GM19397 (cell line): ENCODE measurements at regions not wholly inside any gene's neighbourhood (a gene's known extent, or its start where the extent isn't known, plus 50 kb on each side); places are given as distances from the start of the nearest gene placed in this dataset.
"Not testable (repeated sequence)": the region's sequence is repeated elsewhere in the genome, so short reads cannot be mapped to it uniquely, and the experiment has no call there.

ENCODE experiments used
- ATAC-seq: cut with Tn5 transposase; IDR thresholded peaks from one replicate; pipeline ENCODE4 v1.9.1; 2021; ENCODE audit warnings: mild to moderate bottlenecking, moderate library complexity; ENCODE audit not compliant: unreplicated experiment

DNA sequence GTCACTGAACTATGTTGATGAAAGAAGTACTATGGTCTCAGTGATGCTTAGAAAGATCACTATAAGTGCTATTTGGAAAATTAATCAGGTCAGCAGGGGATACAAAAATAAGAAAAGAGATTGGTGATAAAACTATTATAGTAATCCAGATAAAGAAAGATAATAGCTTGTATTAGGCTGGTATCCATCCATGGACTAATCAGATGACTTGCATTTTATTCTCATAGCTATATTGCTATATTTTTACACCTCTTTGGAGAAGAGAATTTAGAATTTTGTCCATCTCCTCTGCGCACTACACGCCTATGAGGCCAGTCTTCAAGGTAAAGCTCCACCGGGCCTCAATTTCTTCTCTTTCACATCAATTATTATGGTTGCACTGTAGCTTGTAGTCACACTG, 635.1 kb upstream of the DDX18 start:
- no peak for ATAC-seq

DNA sequence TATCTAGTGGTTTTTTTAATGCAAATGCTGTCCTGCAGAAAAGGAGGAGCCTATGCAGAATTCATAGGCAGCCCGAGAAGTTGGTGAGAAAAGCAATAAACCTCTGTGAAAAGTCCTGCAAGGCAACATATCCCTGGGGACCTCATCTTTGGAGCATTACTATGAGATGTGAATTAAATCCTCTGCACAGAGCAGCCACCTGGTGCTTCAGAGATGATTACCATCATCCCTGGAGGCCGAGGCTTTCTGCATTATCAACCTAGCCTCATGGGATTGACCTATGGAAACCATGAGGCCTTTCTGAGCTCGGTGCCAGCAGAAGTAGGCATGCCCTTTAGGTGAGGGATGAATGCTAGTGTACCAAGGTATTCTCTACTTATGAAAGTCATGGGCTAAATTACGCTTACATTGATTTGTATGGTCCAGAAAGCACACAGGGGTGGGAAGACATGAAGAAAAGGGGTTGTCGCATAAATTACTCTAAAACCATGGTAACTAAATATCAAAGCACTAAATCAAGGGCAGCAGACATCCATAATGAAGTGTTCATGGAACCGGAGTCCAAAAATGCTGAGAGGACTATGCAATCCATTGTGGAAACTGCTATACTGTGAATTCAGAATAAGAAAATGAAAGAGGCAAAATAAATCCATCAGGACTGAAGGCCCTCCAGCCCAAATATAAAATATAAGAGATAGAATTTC, 623.5 kb upstream of the DDX18 start:
- no peak for ATAC-seq

GRCh38 chr2:117195381-117195780, 619.1 kb upstream of the DDX18 start:
- ATAC-seq, result no peak

- no peak for ATAC-seq
These were observed 615.0 kb upstream of the DDX18 start for GRCh38 chr2:117199511-117199910.

DNA sequence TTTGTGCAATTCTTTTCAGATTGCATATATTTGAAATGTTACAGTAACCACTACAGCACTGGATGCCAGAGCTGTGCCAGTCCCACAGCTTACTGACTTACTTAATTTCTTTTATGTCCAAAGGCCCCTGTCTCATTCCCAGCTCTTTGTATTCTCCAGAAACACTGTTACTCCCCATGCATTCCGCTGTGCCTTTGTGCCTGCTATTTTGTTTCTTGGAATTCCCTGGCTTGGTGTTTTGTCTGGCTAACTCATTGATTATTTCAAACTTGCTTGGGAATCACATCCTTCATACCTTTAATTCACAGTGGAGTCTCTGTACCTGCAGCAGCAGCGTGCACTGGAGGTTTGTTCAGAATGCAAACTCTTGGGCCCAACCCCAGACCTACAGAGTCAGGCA, 601.9 kb upstream of the DDX18 start:
- no peak for ATAC-seq

DNA sequence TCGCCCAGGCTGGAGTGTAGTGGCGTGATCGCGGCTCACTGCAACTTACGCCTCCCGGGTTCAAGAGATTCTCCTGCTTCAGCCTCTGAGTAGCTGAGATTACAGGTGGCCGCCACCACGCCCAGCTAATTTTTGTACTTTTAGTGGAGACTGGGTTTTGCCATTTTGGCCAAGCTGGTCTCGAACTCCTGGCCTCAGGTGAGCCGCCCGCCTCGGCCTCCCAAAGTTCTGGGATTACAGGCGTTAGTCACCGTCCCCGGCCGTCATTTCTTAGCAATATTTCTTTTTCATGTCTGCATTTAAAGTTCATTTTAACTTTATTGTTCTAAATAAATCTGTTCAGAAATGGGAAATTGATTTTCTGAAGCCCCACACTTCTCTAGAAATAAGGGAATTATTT, 597.3 kb upstream of the DDX18 start:
- ATAC-seq, result no peak

DNA sequence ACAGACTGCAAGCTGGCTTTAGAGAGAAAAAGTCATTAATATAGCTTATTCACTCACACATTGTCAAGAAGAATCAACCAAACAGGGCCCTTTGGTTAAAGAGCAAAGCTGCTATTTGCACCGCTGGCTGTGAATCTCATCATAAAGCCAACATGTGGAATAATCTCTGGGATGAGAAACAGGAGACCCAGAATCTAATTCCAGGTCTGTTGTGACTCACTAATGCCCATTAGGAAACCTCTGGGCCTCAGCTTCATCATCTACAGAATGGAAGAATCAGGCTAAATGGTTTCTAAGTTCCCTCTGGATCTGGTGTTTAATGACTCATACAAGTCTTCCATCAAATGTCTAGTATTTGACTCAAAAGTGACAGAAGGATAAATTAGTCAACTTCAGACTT, 591.7 kb upstream of the DDX18 start:
- ATAC-seq, result no peak

GRCh38 chr2:117232305-117232704, 582.2 kb upstream of the DDX18 start:
- no peak for ATAC-seq

GRCh38 chr2:117257362-117257761, 557.1 kb upstream of the DDX18 start:
- ATAC-seq, result no peak

- ATAC-seq, result no peak
These were observed 544.9 kb upstream of the DDX18 start for GRCh38 chr2:117269574-117269973.

GRCh38 chr2:117271631-117272030, 542.9 kb upstream of the DDX18 start:
- no peak for ATAC-seq

- ATAC-seq, result no peak
These were observed 541.4 kb upstream of the DDX18 start for GRCh38 chr2:117273009-117273671.

GRCh38 chr2:117293012-117293411, 521.5 kb upstream of the DDX18 start:
- ATAC-seq, result no peak

DNA sequence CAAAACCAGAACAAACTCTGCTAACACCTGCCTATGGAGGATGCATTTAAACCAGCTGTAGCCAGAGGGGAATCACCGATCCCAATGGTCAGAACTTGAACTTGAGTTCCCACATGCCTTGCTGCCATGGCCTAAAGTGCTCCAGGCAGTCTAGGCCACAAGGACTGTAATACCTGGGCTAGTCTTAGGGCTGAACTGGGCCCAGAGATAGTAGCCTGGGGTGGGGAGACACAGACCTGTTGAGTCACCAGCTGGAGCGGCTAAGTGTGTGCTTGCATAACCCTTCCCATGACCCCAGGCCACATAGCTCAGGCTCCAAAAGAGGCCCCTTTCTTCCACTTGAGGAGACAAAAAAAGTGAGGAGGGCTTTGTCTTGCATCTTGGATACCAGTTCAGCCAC, 515.0 kb upstream of the DDX18 start:
- ATAC-seq, result no peak

- ATAC-seq, result no peak
These were observed 505.4 kb upstream of the DDX18 start for GRCh38 chr2:117308861-117309770.

GRCh38 chr2:117321816-117322215, 492.7 kb upstream of the DDX18 start:
- no peak for ATAC-seq

DNA sequence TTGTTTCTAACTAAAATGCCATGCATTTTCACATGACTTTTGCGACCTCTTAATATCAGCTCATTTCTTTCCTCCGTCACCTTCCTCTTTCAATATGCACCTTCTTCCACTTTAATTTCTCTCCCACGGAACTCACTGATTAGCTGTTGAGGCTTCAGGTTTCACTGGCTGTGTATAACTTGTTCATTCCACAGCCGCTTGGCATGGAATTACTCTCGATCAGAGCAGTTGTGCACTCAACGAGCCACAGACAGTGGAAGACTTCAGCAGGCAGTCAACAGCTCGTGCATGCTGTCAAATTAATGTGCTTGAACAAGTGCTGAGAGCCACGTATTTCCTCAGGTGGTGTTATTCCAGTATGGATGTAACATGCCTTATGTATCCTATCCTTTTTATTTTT, 491.2 kb upstream of the DDX18 start:
- ATAC-seq, result no peak

GRCh38 chr2:117330641-117331040, 483.9 kb upstream of the DDX18 start:
- no peak for ATAC-seq

GRCh38 chr2:117335967-117336366, 478.5 kb upstream of the DDX18 start:
- no peak for ATAC-seq

GRCh38 chr2:117336496-117336895, 478.0 kb upstream of the DDX18 start:
- ATAC-seq, result no peak

GRCh38 chr2:117337981-117338380, 476.5 kb upstream of the DDX18 start:
- ATAC-seq, result not testable (repeated sequence)

DNA sequence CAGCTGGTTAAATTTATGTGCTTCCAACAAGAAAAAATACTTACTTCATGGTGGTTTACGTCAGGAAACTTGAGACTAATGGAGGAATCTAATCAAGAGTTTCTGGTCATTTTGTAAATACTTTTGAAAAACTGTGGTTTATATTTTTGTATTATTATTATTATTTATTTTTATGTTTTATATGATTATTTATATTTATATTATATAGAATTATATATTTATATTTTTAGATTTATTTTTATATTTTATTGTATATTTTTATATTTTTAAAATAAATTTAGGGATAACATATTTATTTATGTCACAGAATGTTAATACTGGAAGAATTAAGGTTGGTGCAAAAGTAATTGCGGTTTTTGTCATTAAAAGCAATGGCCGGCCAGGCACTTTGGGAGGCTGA, 474.5 kb upstream of the DDX18 start:
- no peak for ATAC-seq
